ENCODE measurements at regions not wholly inside any gene's neighbourhood (a gene's known extent, or its start where the extent isn't known, plus 50 kb on each side); places are given as distances from the start of the nearest gene placed in this dataset.
"Not testable (repeated sequence)": the region's sequence is repeated elsewhere in the genome, so short reads cannot be mapped to it uniquely, and the experiment has no call there.

- H3K9me3 ChIP-seq (ENCODE audit: insufficient read depth, low read depth, low read length): peaks cover 61% of the 10 kb centered on the region
- H3K27ac ChIP-seq (ENCODE audit: low read length): no peak overlapping the region
- no peaks in the 10 kb centered on the region for H3K4me1 ChIP-seq (ENCODE audit: insufficient read depth, low read length)
- no peak overlapping the region for H3K9ac ChIP-seq (ENCODE audit: low read depth, low read length)
- no peaks in the 10 kb centered on the region for H3K27me3 ChIP-seq (ENCODE audit: insufficient read depth, low read length)
- H3K4me3 ChIP-seq (ENCODE audit: low read length): no peak overlapping the region
- H3K36me3 ChIP-seq (ENCODE audit: insufficient read depth, low read depth, low read length): no peaks in the 10 kb centered on the region
These were observed 484.8 kb upstream of the DPP6 start for GRCh38 chr7:153567426-153567825.

DNA sequence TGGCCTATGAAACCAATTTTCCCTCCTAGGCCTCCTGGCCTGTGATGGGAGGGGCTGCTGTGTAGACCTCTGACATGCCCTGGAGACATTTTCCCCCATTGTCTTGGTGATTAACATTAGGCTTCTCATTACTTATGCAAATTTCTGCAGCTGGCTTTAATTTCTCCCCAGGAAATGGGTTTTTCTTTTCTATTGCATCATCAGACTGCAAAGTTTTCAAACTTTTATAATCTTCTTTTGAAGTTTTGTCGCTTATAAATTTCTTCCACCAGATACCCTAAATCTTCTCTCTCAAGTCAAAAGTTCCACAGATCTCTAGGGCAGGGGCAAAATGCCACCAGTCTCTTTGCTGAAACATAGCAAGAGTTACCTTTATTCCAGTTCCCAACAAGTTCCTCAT is 482.7 kb upstream of the DPP6 start:
- H3K4me1 ChIP-seq (ENCODE audit: insufficient read depth, low read length); H3K4me3 ChIP-seq (ENCODE audit: low read length); H3K9ac ChIP-seq (ENCODE audit: low read depth, low read length); H3K27me3 ChIP-seq (ENCODE audit: insufficient read depth, low read length); H3K27ac ChIP-seq (ENCODE audit: low read length); H3K36me3 ChIP-seq (ENCODE audit: insufficient read depth, low read depth, low read length): not testable (repeated sequence)
- peaks cover 69% of the 10 kb centered on the region for H3K9me3 ChIP-seq (ENCODE audit: insufficient read depth, low read depth, low read length)

- H3K36me3 ChIP-seq (ENCODE audit: insufficient read depth, low read depth, low read length): no peaks in the 10 kb centered on the region
- no peaks in the 10 kb centered on the region for H3K27me3 ChIP-seq (ENCODE audit: insufficient read depth, low read length)
- H3K27ac ChIP-seq (ENCODE audit: low read length): no peak overlapping the region
- peaks cover 80% of the 10 kb centered on the region for H3K9me3 ChIP-seq (ENCODE audit: insufficient read depth, low read depth, low read length)
- H3K4me3 ChIP-seq (ENCODE audit: low read length): no peak overlapping the region
- no peaks in the 10 kb centered on the region for H3K4me1 ChIP-seq (ENCODE audit: insufficient read depth, low read length)
- H3K9ac ChIP-seq (ENCODE audit: low read depth, low read length): no peak overlapping the region
These were observed 476.1 kb upstream of the DPP6 start for GRCh38 chr7:153576096-153576495.

- Histone ChIP-seq H3K27ac (ENCODE audit: low read length) (no peak overlapping the region), H3K4me1 (ENCODE audit: insufficient read depth, low read length) (no peaks in the 10 kb centered on the region), H3K9ac (ENCODE audit: low read depth, low read length) (no peak overlapping the region), H3K9me3 (ENCODE audit: insufficient read depth, low read depth, low read length) (peaks cover 46% of the 10 kb centered on the region), H3K27me3 (ENCODE audit: insufficient read depth, low read length) (no peaks in the 10 kb centered on the region), H3K4me3 (ENCODE audit: low read length) (no peak overlapping the region), H3K36me3 (ENCODE audit: insufficient read depth, low read depth, low read length) (no peaks in the 10 kb centered on the region)
These were observed 470.8 kb upstream of the DPP6 start for GRCh38 chr7:153581419-153581818.

DNA sequence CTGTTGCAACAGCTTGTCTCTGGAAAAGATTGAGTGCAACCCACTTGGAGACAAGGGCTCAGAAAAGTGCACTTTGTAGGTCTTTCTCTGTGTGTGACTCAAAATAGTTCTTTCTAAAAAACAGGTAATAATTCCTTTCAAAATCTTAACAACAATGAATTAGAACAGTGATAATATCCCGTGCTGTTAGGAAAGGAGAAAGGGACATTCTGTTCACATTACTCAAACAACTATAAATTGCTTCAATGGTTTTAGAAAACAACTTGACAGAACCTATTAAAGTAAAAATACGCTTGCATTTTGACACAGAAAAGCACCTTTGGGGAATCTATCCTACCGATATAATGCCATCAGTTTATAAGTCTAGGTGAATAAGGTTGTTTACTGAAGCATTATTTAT is 468.1 kb upstream of the DPP6 start:
- Histone ChIP-seq H3K27me3 (ENCODE audit: insufficient read depth, low read length) (no peaks in the 10 kb centered on the region), H3K9ac (ENCODE audit: low read depth, low read length) (no peak overlapping the region), H3K9me3 (ENCODE audit: insufficient read depth, low read depth, low read length) (peaks cover 19% of the 10 kb centered on the region), H3K4me3 (ENCODE audit: low read length) (no peak overlapping the region), H3K4me1 (ENCODE audit: insufficient read depth, low read length) (no peaks in the 10 kb centered on the region), H3K27ac (ENCODE audit: low read length) (no peak overlapping the region), H3K36me3 (ENCODE audit: insufficient read depth, low read depth, low read length) (no peaks in the 10 kb centered on the region)

- H3K27ac ChIP-seq (ENCODE audit: low read length): no peak overlapping the region
- no peak overlapping the region for H3K4me3 ChIP-seq (ENCODE audit: low read length)
- no peaks in the 10 kb centered on the region for H3K36me3 ChIP-seq (ENCODE audit: insufficient read depth, low read depth, low read length)
- no peak overlapping the region for H3K9ac ChIP-seq (ENCODE audit: low read depth, low read length)
- no peaks in the 10 kb centered on the region for H3K27me3 ChIP-seq (ENCODE audit: insufficient read depth, low read length)
- H3K9me3 ChIP-seq (ENCODE audit: insufficient read depth, low read depth, low read length): 0 out of 2 replicates have a peak, but pooled peaks cover 3% of the 10 kb centered on the region
- no peaks in the 10 kb centered on the region for H3K4me1 ChIP-seq (ENCODE audit: insufficient read depth, low read length)
These were observed 463.6 kb upstream of the DPP6 start for GRCh38 chr7:153588586-153588985.

DNA sequence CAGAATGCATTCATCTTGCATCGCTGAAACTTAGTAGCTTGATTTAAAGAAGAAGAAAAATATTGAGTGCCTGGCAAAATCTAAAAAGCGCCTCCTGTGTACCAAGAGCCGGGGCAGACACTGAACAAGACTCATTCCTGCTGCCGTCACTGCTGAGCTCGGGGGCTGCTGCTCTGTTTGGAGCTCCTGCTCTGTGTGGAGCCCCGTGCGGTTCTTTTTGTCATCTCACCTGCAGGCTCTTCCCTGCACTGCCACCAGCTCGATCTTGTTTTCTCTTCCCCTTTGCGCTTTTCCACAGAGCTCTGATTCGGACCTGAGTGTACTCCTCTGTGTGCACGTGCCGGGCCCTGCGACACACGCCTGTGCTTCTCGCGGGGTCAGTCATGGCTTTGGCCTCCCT is 462.1 kb upstream of the DPP6 start:
- Histone ChIP-seq H3K4me3 (ENCODE audit: low read length) (no peak overlapping the region), H3K9me3 (ENCODE audit: insufficient read depth, low read depth, low read length) (no peaks in the 10 kb centered on the region; the same call in 1 of the 2 replicates), H3K27ac (ENCODE audit: low read length) (no peak overlapping the region), H3K36me3 (ENCODE audit: insufficient read depth, low read depth, low read length) (no peaks in the 10 kb centered on the region), H3K4me1 (ENCODE audit: insufficient read depth, low read length) (no peaks in the 10 kb centered on the region), H3K27me3 (ENCODE audit: insufficient read depth, low read length) (no peaks in the 10 kb centered on the region), H3K9ac (ENCODE audit: low read depth, low read length) (no peak overlapping the region)

DNA sequence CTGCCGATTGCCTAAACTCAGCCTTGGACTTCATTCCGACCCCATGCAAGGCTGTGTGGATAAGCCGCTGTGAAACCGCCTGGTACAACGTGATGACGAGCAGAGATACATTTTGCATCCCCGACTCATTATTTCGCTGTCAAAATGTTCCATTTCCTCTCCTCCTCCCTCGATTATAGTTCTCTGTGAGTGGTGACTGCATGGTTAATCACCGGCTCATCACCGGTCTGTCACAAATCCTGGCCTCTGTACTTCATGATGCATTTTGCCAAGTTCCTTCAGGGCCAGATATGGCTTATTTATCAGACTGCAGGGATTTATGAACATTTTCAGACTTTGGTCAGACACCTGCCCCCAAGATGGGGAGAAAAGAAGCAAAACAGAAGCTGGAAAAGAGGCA is 461.6 kb upstream of the DPP6 start:
- Histone ChIP-seq H3K4me3 (ENCODE audit: low read length) (no peak overlapping the region), H3K9ac (ENCODE audit: low read depth, low read length) (no peak overlapping the region), H3K36me3 (ENCODE audit: insufficient read depth, low read depth, low read length) (no peaks in the 10 kb centered on the region), H3K27ac (ENCODE audit: low read length) (no peak overlapping the region), H3K4me1 (ENCODE audit: insufficient read depth, low read length) (no peaks in the 10 kb centered on the region), H3K9me3 (ENCODE audit: insufficient read depth, low read depth, low read length) (no peaks in the 10 kb centered on the region; the same call in 1 of the 2 replicates), H3K27me3 (ENCODE audit: insufficient read depth, low read length) (no peaks in the 10 kb centered on the region)

GRCh38 chr7:153607354-153607753 is 444.8 kb upstream of the DPP6 start:
- H3K36me3 ChIP-seq (ENCODE audit: insufficient read depth, low read depth, low read length): no peaks in the 10 kb centered on the region
- no peak overlapping the region for H3K4me3 ChIP-seq (ENCODE audit: low read length)
- H3K4me1 ChIP-seq (ENCODE audit: insufficient read depth, low read length): no peaks in the 10 kb centered on the region
- H3K9ac ChIP-seq (ENCODE audit: low read depth, low read length): no peak overlapping the region
- no peaks in the 10 kb centered on the region for H3K27me3 ChIP-seq (ENCODE audit: insufficient read depth, low read length)
- H3K27ac ChIP-seq (ENCODE audit: low read length): no peak overlapping the region
- peaks cover 17% of the 10 kb centered on the region; the same call in 1 of the 2 replicates for H3K9me3 ChIP-seq (ENCODE audit: insufficient read depth, low read depth, low read length)

DNA sequence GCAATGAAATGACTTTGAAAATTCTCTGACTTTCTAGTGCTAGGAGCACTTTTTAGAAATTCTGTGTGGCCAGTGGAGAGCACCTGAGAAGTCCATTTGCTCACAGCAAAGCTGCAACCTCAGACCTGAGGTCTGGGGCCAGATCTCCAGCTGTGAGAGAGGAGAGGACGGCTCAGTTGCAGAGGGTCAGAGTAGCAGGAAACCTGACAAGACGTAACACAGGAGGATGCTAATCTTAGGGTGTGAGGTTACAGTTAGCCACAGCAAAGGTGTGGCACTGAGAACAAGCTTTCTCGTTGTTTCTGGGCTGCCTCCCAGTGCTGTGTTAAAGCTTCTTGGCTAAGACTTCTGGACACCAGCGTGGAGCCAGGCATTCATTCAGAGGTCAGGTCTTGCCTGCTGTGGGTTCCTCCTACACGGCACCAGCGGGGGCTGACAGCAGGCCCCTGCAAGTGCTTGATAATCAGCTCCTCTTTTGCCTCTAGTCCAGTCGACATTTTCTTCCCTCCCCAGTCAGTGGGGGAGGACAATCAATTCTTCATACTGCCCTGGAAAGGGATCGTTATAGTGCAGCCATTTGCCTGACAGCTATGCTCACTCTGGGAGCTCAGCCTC is 435.4 kb upstream of the DPP6 start:
- no peak overlapping the region for H3K4me3 ChIP-seq (ENCODE audit: low read length)
- H3K4me1 ChIP-seq (ENCODE audit: insufficient read depth, low read length): no peaks in the 10 kb centered on the region
- H3K9ac ChIP-seq (ENCODE audit: low read depth, low read length): no peak overlapping the region
- no peaks in the 10 kb centered on the region for H3K36me3 ChIP-seq (ENCODE audit: insufficient read depth, low read depth, low read length)
- H3K27me3 ChIP-seq (ENCODE audit: insufficient read depth, low read length): no peaks in the 10 kb centered on the region
- no peaks in the 10 kb centered on the region for H3K9me3 ChIP-seq (ENCODE audit: insufficient read depth, low read depth, low read length)
- H3K27ac ChIP-seq (ENCODE audit: low read length): no peak overlapping the region

DNA sequence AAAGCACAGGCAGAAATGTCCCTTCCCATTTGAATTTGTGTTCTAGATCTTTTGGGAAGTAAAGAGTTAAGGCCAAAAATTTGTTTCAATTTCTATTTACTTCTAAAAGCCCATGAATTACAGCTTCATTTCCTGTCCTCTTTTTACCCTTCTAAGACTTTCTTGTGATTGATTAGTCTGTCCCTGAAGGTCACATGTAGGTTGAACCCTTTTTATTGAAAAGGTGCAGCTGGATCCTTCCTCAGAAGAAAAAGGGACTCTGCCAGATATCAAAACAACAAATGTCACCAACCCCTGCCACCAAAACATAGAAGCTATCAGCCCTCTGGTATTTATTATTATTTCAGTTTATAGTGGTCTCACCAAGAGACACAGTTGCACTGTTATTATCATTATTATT is 424.9 kb upstream of the DPP6 start:
- Histone ChIP-seq H3K4me1 (ENCODE audit: insufficient read depth, low read length) (no peaks in the 10 kb centered on the region), H3K4me3 (ENCODE audit: low read length) (no peak overlapping the region), H3K9ac (ENCODE audit: low read depth, low read length) (no peak overlapping the region), H3K36me3 (ENCODE audit: insufficient read depth, low read depth, low read length) (no peaks in the 10 kb centered on the region), H3K27me3 (ENCODE audit: insufficient read depth, low read length) (no peaks in the 10 kb centered on the region), H3K9me3 (ENCODE audit: insufficient read depth, low read depth, low read length) (0 out of 2 replicates have a peak, but pooled peaks cover 3% of the 10 kb centered on the region), H3K27ac (ENCODE audit: low read length) (no peak overlapping the region)

GRCh38 chr7:153628406-153628805 is 423.8 kb upstream of the DPP6 start:
- Histone ChIP-seq H3K27me3 (ENCODE audit: insufficient read depth, low read length) (no peaks in the 10 kb centered on the region), H3K36me3 (ENCODE audit: insufficient read depth, low read depth, low read length) (no peaks in the 10 kb centered on the region), H3K9ac (ENCODE audit: low read depth, low read length) (no peak overlapping the region), H3K4me1 (ENCODE audit: insufficient read depth, low read length) (no peaks in the 10 kb centered on the region), H3K4me3 (ENCODE audit: low read length) (no peak overlapping the region), H3K27ac (ENCODE audit: low read length) (no peak overlapping the region), H3K9me3 (ENCODE audit: insufficient read depth, low read depth, low read length) (no peaks in the 10 kb centered on the region)

Measured in iPS-20b (cell line).